Mucosa of gallbladder (tissue), 1 donor: ENCODE measurements at regions not wholly inside any gene's neighbourhood (a gene's known extent, or its start where the extent isn't known, plus 50 kb on each side); places are given as distances from the start of the nearest gene placed in this dataset.
A peak's percentile ranks its signal among the peaks of the same experiment; 100 is the strongest.
"Not testable (repeated sequence)": the region's sequence is repeated elsewhere in the genome, so short reads cannot be mapped to it uniquely, and the experiment has no call there.

Experiments
- DNase-seq: peaks from one replicate; pipeline ENCODE4 v3.0.0-alpha.2; 2020; ENCODE audit warnings: low spot score
- donor health status: DM: no; HTN: no; CAD: no.

- DNase-seq, result no peak
These were observed 421.5 kb upstream of the SEL1L start for GRCh38 chr14:81955123-81955522.

GRCh38 chr14:81960781-81961180 is 427.1 kb upstream of the SEL1L start:
- no peak for DNase-seq

- DNase-seq, result no peak
These were observed 430.2 kb upstream of the SEL1L start for GRCh38 chr14:81963846-81964245.

- DNase-seq, result no peak
These were observed 436.7 kb upstream of the SEL1L start for GRCh38 chr14:81970307-81970706.

GRCh38 chr14:81971911-81972310 is 438.3 kb upstream of the SEL1L start:
- DNase-seq, result no peak

GRCh38 chr14:81972601-81973000 is 438.9 kb upstream of the SEL1L start:
- DNase-seq, result no peak

- no peak for DNase-seq
These were observed 440.9 kb upstream of the SEL1L start for GRCh38 chr14:81974543-81974942.

- no peak for DNase-seq
These were observed 447.1 kb upstream of the SEL1L start for GRCh38 chr14:81980601-81981306.

- no peak for DNase-seq
These were observed 447.6 kb upstream of the SEL1L start for GRCh38 chr14:81981307-81981675.

- DNase-seq, result no peak
These were observed 448.4 kb upstream of the SEL1L start for GRCh38 chr14:81982046-81982445.

- DNase-seq, result no peak
These were observed 452.4 kb upstream of the SEL1L start for GRCh38 chr14:81986005-81986404.

GRCh38 chr14:81989211-81989610 is 455.6 kb upstream of the SEL1L start:
- DNase-seq, result no peak

GRCh38 chr14:81990312-81990761 is 456.7 kb upstream of the SEL1L start:
- peak; percentile 64 for DNase-seq

- no peak for DNase-seq
These were observed 458.3 kb upstream of the SEL1L start for GRCh38 chr14:81991998-81992397.

GRCh38 chr14:81993432-81993831 is 459.8 kb upstream of the SEL1L start:
- no peak for DNase-seq

- no peak for DNase-seq
These were observed 469.8 kb upstream of the SEL1L start for GRCh38 chr14:82003426-82003825.

GRCh38 chr14:82009076-82009475 is 475.4 kb upstream of the SEL1L start:
- no peak for DNase-seq

GRCh38 chr14:82009993-82010392 is 476.3 kb upstream of the SEL1L start:
- DNase-seq, result no peak

- DNase-seq, result no peak
These were observed 477.8 kb upstream of the SEL1L start for GRCh38 chr14:82011460-82011859.

GRCh38 chr14:82029038-82029437 is 495.4 kb upstream of the SEL1L start:
- DNase-seq, result no peak

- DNase-seq, result no peak
These were observed 501.7 kb upstream of the SEL1L start for GRCh38 chr14:82035397-82035796.

- not testable (repeated sequence) for DNase-seq
These were observed 504.4 kb upstream of the SEL1L start for GRCh38 chr14:82038066-82038465.

GRCh38 chr14:82045339-82045738 is 511.7 kb upstream of the SEL1L start:
- no peak for DNase-seq
